AG09319 (cell line): ENCODE measurements at regions not wholly inside any gene's neighbourhood (a gene's known extent, or its start where the extent isn't known, plus 50 kb on each side); places are given as distances from the start of the nearest gene placed in this dataset.

ENCODE experiments used
- DNase-seq: peaks from one replicate; pipeline ENCODE4 v3.0.0-alpha.2; 2010; ENCODE audit warnings: low read depth; ENCODE audit errors: extremely low read depth
- CTCF ChIP-seq: IDR thresholded peaks from 2 replicates; pipeline ENCODE4 v1.5.1; 2011; ENCODE audit warnings: low read depth, mild to moderate bottlenecking, inconsistent platforms, low read length, moderate library complexity

GRCh38 chr5:34550247-34550646 is 105.9 kb upstream of the RAI14 start:
- TF ChIP-seq CTCF, result no peak
- no peak for DNase-seq

GRCh38 chr5:34550964-34551363 is 105.2 kb upstream of the RAI14 start:
- DNase-seq, result no peak
- TF ChIP-seq CTCF, result no peak

- no peak for TF ChIP-seq CTCF
- DNase-seq, result no peak
These were observed 104.2 kb upstream of the RAI14 start for GRCh38 chr5:34551911-34552433.

GRCh38 chr5:34552686-34553085 is 103.4 kb upstream of the RAI14 start:
- DNase-seq, result no peak
- no peak for TF ChIP-seq CTCF

- DNase-seq, result no peak
- no peak for TF ChIP-seq CTCF
These were observed 102.5 kb upstream of the RAI14 start for GRCh38 chr5:34553581-34553980.

- no peak for TF ChIP-seq CTCF
- DNase-seq, result no peak
These were observed 101.5 kb upstream of the RAI14 start for GRCh38 chr5:34554641-34555040.

GRCh38 chr5:34555699-34556508 is 100.2 kb upstream of the RAI14 start:
- no peak for DNase-seq
- TF ChIP-seq CTCF, result no peak
